Neural progenitor cell (in vitro differentiated cells): ENCODE measurements at regions not wholly inside any gene's neighbourhood (a gene's known extent, or its start where the extent isn't known, plus 50 kb on each side); places are given as distances from the start of the nearest gene placed in this dataset.

Experiments
- EZH2 ChIP-seq: fragments of 200-600 bp; sonication (generic); IDR thresholded peaks from 2 replicates; pipeline ENCODE4 v1.6.1; 2017; ENCODE audit warnings: antibody characterized with exemption, mild to moderate bottlenecking, moderate library complexity
- EZH2phosphoT487 ChIP-seq: fragments of 200-600 bp; sonication (generic); IDR thresholded peaks from 2 replicates; pipeline ENCODE4 v1.6.1; 2017; ENCODE audit warnings: antibody characterized with exemption
- TF ChIP-seq, protein P1 (sequence below): fragments of 200-600 bp; sonication (generic); IDR thresholded peaks from 2 replicates; pipeline ENCODE4 v1.5.1; 2017; ENCODE audit warnings: antibody characterized with exemption, mild to moderate bottlenecking

DNA sequence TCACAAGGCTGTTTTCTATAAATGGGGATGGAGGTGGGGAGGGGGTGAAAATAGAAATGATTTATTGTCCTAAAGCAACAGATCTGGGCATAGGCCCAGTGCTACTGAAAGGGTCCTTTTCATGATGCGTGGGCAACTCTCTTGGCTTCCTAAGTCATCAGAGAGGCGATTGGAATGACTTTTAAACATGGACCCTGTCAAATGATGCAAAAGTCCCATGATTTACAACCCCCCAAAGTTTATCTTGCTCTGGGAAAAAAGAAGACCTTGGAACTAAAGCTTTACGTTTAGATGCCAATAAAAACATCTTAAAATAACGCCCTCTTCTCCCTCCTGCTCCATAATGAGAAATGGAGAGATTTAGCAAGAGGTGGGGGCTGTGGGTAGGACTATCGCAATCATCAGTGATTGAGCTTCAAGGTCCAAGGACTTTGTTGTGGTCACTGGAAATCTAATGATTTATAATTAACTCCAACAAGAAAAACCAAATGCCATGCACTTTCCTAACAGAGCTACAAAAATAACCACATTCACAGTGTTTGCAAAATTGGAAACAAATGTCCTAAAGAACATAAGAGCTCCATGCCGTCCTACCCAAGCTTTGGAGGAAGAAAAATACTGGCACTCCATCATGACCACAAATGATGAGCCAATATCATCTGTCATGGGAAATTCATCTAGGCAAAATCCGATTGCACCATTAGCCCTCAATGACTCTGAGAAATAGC is 167.5 kb upstream of the CLINT1 start:
- TF ChIP-seq, protein P1, sequence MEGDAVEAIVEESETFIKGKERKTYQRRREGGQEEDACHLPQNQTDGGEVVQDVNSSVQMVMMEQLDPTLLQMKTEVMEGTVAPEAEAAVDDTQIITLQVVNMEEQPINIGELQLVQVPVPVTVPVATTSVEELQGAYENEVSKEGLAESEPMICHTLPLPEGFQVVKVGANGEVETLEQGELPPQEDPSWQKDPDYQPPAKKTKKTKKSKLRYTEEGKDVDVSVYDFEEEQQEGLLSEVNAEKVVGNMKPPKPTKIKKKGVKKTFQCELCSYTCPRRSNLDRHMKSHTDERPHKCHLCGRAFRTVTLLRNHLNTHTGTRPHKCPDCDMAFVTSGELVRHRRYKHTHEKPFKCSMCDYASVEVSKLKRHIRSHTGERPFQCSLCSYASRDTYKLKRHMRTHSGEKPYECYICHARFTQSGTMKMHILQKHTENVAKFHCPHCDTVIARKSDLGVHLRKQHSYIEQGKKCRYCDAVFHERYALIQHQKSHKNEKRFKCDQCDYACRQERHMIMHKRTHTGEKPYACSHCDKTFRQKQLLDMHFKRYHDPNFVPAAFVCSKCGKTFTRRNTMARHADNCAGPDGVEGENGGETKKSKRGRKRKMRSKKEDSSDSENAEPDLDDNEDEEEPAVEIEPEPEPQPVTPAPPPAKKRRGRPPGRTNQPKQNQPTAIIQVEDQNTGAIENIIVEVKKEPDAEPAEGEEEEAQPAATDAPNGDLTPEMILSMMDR, result no peak
- TF ChIP-seq EZH2, result no peak
- TF ChIP-seq EZH2phosphoT487, result no peak
